ENCODE measurements at regions not wholly inside any gene's neighbourhood (a gene's known extent, or its start where the extent isn't known, plus 50 kb on each side); places are given as distances from the start of the nearest gene placed in this dataset.

GRCh38 chr2:8306530-8307351 is 375.1 kb upstream of the ID2 start:
- DNase-seq, result no peak

GRCh38 chr2:8307606-8308180 is 374.2 kb upstream of the ID2 start:
- no peak for DNase-seq

- no peak for DNase-seq
Observed at GRCh38 chr2:8309131-8309530, 372.7 kb upstream of the ID2 start.

- no peak for DNase-seq
Observed at GRCh38 chr2:8310557-8311455, 371.1 kb upstream of the ID2 start.

- no peak for DNase-seq
Observed at GRCh38 chr2:8312221-8312620, 369.6 kb upstream of the ID2 start.

DNA sequence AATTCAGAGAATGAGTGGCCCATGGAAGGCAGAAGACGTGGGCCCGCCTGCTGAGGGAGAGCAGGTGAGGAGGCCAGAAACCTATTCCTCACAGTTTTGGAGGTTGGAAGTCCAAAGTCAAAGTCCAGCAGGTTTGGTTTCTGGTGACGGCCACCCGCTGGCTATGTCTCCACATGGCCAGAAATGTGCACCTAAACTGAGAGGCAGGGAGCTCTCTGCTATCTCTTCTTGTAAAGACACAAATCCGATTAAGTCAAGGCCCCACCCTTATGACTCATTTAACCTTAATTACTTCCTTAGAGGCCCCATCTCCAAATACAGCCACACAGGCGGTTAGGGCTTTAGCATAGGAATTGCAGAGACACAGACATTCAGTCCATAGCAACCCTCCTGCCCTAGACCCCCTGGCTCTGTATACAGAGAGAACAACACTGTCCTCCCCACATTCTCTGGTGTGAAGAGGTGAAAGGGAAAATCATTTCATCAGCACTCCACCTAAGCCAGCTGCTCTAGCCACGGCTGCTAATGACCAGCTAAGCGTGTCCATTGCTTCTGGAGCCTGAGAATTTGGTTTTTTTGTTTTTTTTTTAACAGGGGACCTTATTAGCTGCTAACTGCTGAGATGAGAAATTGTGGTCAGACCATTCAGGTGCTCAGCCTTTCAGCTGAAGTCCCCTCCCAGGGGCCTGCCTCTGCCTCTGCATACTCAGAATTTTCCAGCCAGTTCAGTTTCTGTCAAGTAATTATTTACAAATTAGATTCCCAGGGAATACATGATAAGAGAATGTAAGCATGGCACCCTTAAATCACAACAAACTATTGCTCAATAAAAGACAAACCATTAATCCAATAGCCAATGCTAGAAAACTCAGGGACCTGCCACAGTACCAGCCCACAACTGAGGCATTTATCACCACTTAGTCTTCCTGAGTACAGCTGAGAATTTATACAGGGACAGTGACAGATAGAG is 368.7 kb upstream of the ID2 start:
- no peak for DNase-seq

DNA sequence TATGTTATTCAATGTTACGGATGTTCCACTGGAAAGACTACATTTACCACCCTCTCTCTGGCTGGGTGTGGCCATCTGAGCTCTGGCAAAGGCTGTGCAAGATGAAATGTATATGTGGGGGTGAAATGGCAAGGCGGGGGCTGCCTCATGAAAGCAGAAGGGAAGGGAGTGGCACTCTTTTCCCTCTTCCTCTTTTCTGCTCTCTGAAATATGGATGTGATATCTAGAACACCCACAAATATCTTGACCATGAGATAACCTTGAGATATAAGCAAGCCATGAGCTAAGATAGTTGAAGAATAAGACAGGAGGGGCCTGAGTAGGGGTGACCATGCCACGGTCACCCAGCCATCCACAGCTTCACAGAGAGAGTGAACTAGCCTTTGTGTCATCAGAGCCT is 367.8 kb upstream of the ID2 start:
- DNase-seq, result no peak

DNA sequence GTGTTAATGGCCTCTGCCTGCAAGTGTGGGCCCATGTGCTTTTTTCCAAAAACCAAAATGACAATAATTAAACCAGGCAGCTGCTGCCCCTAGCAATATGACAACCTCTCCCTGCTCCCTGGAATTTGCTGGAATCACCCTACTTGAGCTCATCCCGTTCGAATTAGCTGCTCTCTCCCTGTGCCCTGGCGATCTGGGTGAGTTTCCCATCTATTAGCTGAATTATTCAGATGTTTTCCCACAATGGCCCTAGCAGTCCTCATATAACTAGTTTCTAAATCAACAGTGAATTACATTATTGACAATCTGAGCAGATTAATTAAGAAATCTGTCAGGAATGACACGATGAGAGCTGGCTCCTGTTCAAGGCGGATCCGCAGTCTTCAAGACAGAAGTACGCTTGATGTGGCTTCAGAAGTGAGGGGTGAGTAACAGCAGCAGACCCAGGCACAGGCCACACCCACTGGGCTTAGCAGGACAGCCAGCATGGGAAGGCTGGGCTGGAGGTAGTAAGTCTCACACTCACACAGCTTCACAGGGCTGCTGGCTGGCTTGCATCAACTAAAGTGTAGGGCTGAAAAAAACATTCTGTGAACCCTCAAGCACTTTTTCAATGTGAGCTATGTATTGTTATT is 366.2 kb upstream of the ID2 start:
- no peak for DNase-seq

DNA sequence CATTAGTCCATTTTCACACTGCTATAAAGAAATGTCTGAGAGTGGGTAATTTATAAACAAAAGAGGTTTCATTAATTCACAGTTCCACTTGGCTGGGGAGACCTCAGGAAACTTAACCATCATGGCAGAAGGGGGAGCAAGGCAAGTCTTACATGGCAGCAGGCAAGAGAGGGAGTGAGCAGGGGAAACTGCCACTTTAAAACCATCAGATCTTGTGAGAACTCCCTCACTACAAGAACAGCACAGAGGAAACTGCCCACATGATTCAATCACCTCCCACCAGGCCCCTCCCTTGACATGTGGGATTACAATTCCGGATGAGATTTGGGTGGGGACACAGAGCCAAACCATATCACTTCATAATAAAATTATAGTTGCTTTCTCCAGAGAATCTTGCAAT is 365.5 kb upstream of the ID2 start:
- no peak for DNase-seq

DNA sequence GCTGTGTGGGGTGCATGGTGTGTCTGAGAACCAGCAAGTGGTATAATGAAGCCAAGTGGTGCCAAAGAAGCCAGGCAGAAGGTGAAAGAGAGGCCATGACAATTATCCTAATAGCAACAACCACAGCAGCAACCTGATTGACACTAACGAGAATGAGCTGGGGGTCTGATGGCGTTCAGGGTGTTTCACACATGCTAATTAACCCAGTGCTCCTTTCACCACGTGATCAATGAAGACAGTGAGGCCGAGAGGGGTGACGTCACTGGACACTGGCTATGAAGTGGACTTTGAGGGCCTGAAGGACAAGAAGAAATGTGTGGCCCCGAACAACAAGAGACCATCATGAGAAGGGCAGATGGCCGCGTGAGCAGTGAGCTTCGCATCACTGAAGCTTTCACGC is 364.4 kb upstream of the ID2 start:
- no peak for DNase-seq

DNA sequence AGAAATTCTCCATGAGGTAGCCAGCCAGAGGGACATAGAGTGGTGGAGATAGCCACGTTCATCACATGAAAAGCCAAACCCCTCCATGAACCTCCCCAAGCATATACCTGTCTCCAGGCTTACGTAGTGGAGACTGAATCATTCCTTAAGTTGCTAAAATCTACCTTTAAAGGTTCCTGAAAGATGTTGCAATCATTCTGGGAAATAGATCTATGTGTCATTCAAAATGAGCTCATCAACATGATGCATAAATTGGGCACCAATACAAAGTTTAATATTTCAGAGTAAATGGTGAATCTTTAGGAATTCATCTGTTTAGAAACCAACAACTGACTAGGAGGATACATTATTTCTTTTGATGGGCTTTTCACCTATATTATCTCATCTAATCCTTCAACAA is 362.6 kb upstream of the ID2 start:
- no peak for DNase-seq

DNA sequence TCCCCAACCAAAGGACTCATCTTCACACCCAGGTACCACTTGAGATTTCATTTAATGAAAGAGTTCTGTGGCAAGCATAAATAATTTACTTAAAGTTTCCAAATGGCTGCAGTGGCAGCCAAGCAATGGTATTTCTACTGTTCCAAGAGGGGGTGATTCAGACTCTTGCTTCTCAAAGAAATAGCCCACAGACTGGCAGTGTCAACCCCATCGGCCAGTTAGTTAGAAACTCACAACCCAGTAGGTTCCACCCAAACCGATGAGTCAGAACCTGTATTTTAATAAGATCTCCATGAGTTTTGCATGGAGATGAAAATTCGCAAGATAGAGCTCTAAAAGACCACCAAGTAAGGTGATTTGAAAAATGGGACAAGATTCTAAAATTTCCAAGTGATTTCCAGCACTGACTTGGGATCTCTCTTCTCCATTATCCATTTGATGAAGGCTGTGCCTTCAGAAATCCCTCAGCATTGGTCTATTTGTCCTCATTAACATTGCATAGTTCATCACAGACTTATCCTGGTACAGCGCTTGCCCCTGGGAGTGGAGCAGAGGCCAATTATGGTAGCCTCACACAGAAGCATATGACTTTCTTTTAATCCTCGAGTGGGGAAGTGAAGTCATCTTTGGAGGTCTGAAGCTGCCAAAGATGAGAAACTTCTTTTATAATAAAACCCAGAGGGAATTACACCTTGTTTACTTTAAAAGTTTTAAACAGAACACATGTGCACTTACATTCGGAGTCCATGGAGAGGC is 361.4 kb upstream of the ID2 start:
- no peak for DNase-seq

- no peak for DNase-seq
Observed at GRCh38 chr2:8322634-8323033, 359.2 kb upstream of the ID2 start.

- no peak for DNase-seq
Observed at GRCh38 chr2:8324164-8324856, 357.5 kb upstream of the ID2 start.

- no peak for DNase-seq
Observed at GRCh38 chr2:8324901-8325300, 357.0 kb upstream of the ID2 start.

DNA sequence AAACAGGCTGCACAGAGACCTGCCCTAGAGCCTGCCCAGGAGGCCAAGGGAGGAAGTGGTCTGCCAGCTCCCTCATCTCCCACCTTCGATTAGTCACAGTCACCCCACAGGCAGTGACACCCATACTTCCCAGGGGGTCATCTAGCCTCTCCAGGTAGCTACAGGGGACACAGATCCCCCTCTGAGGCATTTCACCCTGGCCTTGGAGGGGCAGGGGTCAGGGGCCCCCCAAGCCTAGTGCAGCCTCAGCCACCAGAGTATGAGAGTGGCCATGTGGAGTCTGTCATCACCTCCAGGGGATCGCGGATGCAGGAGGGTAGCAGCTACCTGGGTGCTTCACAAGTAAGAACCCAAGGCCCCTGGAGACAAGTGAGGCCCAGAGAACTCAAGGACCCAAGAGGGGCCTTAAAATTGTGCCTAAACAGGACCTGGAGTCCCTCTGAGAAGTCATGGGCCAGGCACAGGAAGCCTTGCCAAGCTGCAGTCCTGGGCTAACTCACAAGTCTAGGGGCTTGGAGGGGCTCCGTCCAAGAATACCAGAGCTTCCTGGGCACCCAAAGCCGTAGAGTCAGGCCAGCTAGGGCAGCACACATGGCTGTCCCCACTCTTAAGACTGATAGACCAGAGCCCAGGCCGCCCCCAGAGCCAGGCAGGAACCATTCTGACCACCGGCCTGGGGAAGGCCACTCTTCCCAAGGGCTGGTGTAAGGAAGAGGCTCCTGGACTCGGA is 354.3 kb upstream of the ID2 start:
- no peak for DNase-seq

GRCh38 chr2:8328217-8328616 is 353.6 kb upstream of the ID2 start:
- DNase-seq, result no peak

DNA sequence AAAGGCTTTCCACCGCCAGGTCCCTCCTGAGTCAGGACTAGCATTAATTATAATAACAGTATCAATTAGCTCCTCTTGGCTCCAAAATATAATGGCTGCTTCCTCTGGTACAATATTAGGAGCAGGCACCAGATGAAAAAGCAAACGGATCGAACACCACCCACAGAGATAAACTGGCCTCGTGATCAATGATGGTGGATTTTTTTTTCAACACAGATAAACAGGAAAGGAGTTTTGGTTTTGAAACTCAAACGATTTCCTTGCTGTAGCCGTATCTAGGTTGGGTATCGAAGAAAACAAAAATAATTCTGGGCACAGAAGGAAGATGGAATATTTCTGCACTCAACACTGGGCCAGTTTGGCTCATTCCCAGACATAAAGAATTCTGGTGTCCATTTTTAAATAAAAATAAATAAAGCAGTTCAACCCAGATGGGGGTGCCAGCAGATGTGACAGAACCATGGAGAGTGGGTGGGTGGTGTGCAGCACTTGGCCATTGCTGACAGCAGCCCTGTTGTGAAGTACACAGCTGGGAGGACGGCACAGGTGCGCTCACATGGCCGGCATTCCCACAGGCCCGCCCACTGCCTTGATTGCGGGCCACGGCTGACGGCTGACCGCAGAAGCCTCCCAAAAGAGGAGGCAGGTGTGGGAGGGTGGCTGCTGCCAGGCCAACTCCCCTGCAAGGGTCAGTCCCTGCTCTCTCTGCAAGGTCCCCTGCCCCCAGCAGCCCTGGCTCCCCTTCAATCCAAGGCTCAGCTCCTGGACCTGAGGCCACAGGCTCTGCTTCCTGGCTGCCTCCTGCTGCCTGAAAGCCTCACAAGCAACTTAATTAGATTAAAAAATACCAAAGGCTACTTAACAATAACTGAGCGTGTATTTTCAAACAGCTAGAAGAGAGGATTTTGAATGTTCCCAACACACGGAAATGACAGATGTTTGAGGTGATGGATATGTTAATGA is 351.9 kb upstream of the ID2 start:
- DNase-seq, result no peak

DNA sequence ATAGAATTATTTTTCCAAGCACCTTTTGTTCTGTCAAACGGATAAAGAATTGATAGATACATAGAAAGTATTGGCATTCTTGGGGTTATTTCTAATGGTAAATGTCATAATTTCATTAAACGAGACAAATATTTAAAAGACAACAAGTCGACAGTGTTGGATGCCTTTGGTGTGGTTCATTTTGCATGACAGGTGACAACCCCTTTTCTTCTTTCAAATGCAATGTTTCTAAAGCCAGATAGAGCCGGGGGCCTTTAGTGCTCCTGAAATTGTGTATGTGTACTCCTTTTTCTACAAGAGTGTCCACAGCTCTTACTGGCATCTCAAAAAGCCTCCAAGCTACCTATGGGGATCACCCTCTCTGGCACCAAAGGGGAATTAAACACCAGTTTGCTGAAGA is 350.8 kb upstream of the ID2 start:
- no peak for DNase-seq
